ENCODE measurements at regions not wholly inside any gene's neighbourhood (a gene's known extent, or its start where the extent isn't known, plus 50 kb on each side); places are given as distances from the start of the nearest gene placed in this dataset.
"Not testable (repeated sequence)": the region's sequence is repeated elsewhere in the genome, so short reads cannot be mapped to it uniquely, and the experiment has no call there.

GRCh38 chr1:197838836-197839235 lies 63.6 kb upstream of the DENND1B start:
- Mint-ChIP-seq H3K27ac (ENCODE audit: unreplicated experiment) (peak overlapping the region; percentile 88), H3K27me3 (ENCODE audit: low read depth, unreplicated experiment) (no peaks in the 10 kb centered on the region), H3K4me3 (ENCODE audit: unreplicated experiment) (no peak overlapping the region), H3K9me3 (ENCODE audit: unreplicated experiment) (no peaks in the 10 kb centered on the region), H3K36me3 (ENCODE audit: low read depth, unreplicated experiment) (no peaks in the 10 kb centered on the region), H3K4me1 (ENCODE audit: low read depth, unreplicated experiment) (peaks cover 5% of the 10 kb centered on the region)
- peak overlapping the region; percentile 55 for H2AFZ ChIP-seq (ENCODE audit: low read depth, low read length)
- TF ChIP-seq CTCF (IDR thresholded peaks at IDR 0.05; ENCODE audit: insufficient read depth, low read depth, low read length) (no peak), EZH2 (IDR thresholded peaks at IDR 0.05; ENCODE audit: insufficient read depth, low read length) (no peak)
- peak; percentile 75 for DNase-seq (ENCODE audit: low read depth)
- no peaks in the 10 kb centered on the region for H4K20me1 ChIP-seq (ENCODE audit: insufficient read depth, low read length)
- FAIRE-seq = no peak
- no peaks in the 10 kb centered on the region for H3K4me1 ChIP-seq (ENCODE audit: insufficient read depth, low read length)
- no peaks in the 10 kb centered on the region for H3K36me3 ChIP-seq (ENCODE audit: insufficient read depth, low read length)
- H3K4me3 ChIP-seq (ENCODE audit: insufficient read depth, low read depth, low read length) = no peak overlapping the region
- no peaks in the 10 kb centered on the region for H3K9me3 ChIP-seq (ENCODE audit: insufficient read depth, low read depth, low read length)
- no peak overlapping the region for H3K9ac ChIP-seq (ENCODE audit: low read length)
- no peaks in the 10 kb centered on the region for H3K27me3 ChIP-seq (ENCODE audit: insufficient read depth, low read length)
- no peaks in the 10 kb centered on the region for H3K79me2 ChIP-seq (ENCODE audit: insufficient read depth, low read length)
- H3K27ac ChIP-seq (ENCODE audit: low read depth, low read length) = peak overlapping the region; percentile 47
- peak overlapping the region; percentile 33 for H3K4me2 ChIP-seq (ENCODE audit: low read length)

- no peak overlapping the region for H2AFZ ChIP-seq (ENCODE audit: low read depth, low read length)
- H3K36me3 Mint-ChIP-seq (ENCODE audit: low read depth, unreplicated experiment) = no peaks in the 10 kb centered on the region
These were observed 62.6 kb upstream of the DENND1B start for GRCh38 chr1:197837911-197838310.

GRCh38 chr1:197836356-197836755 lies 61.1 kb upstream of the DENND1B start:
- not testable (repeated sequence) for H2AFZ ChIP-seq (ENCODE audit: low read depth, low read length); H3K9ac ChIP-seq (ENCODE audit: low read length); H3K4me3 ChIP-seq (ENCODE audit: insufficient read depth, low read depth, low read length); H3K4me2 ChIP-seq (ENCODE audit: low read length); DNase-seq (ENCODE audit: low read depth); H3K4me3 Mint-ChIP-seq (ENCODE audit: unreplicated experiment); H3K27ac Mint-ChIP-seq (ENCODE audit: unreplicated experiment); H3K36me3 Mint-ChIP-seq (ENCODE audit: low read depth, unreplicated experiment); H3K36me3 ChIP-seq (ENCODE audit: insufficient read depth, low read length); H3K79me2 ChIP-seq (ENCODE audit: insufficient read depth, low read length); H3K27me3 Mint-ChIP-seq (ENCODE audit: low read depth, unreplicated experiment); H4K20me1 ChIP-seq (ENCODE audit: insufficient read depth, low read length); FAIRE-seq; H3K4me1 Mint-ChIP-seq (ENCODE audit: low read depth, unreplicated experiment); H3K9me3 Mint-ChIP-seq (ENCODE audit: unreplicated experiment); H3K4me1 ChIP-seq (ENCODE audit: insufficient read depth, low read length); H3K9me3 ChIP-seq (ENCODE audit: insufficient read depth, low read depth, low read length); H3K27ac ChIP-seq (ENCODE audit: low read depth, low read length); H3K27me3 ChIP-seq (ENCODE audit: insufficient read depth, low read length)

More at GRCh38 chr1:197837911-197838310, 62.6 kb upstream of the DENND1B start:
- Histone ChIP-seq H3K9ac (ENCODE audit: low read length) (no peak overlapping the region), H3K27me3 (ENCODE audit: insufficient read depth, low read length) (no peaks in the 10 kb centered on the region), H4K20me1 (ENCODE audit: insufficient read depth, low read length) (no peaks in the 10 kb centered on the region), H3K79me2 (ENCODE audit: insufficient read depth, low read length) (no peaks in the 10 kb centered on the region), H3K36me3 (ENCODE audit: insufficient read depth, low read length) (no peaks in the 10 kb centered on the region), H3K9me3 (ENCODE audit: insufficient read depth, low read depth, low read length) (no peaks in the 10 kb centered on the region), H3K27ac (ENCODE audit: low read depth, low read length) (no peak overlapping the region), H3K4me1 (ENCODE audit: insufficient read depth, low read length) (no peaks in the 10 kb centered on the region), H3K4me3 (ENCODE audit: insufficient read depth, low read depth, low read length) (no peak overlapping the region), H3K4me2 (ENCODE audit: low read length) (no peak overlapping the region)
- peaks cover 5% of the 10 kb centered on the region for H3K4me1 Mint-ChIP-seq (ENCODE audit: low read depth, unreplicated experiment)
- TF ChIP-seq EZH2 (IDR thresholded peaks at IDR 0.05; ENCODE audit: insufficient read depth, low read length) (no peak), CTCF (IDR thresholded peaks at IDR 0.05; ENCODE audit: insufficient read depth, low read depth, low read length) (no peak)
- H3K4me3 Mint-ChIP-seq (ENCODE audit: unreplicated experiment) = no peak overlapping the region
- DNase-seq (ENCODE audit: low read depth) = no peak
- H3K27ac Mint-ChIP-seq (ENCODE audit: unreplicated experiment) = no peak overlapping the region
- no peaks in the 10 kb centered on the region for H3K27me3 Mint-ChIP-seq (ENCODE audit: low read depth, unreplicated experiment)
- H3K9me3 Mint-ChIP-seq (ENCODE audit: unreplicated experiment) = peaks cover 2% of the 10 kb centered on the region
- no peak for FAIRE-seq

GRCh38 chr1:197829011-197829410 lies 53.7 kb upstream of the DENND1B start:
- DNase-seq (ENCODE audit: low read depth); H3K79me2 ChIP-seq (ENCODE audit: insufficient read depth, low read length); H3K36me3 ChIP-seq (ENCODE audit: insufficient read depth, low read length); H3K4me3 Mint-ChIP-seq (ENCODE audit: unreplicated experiment); H4K20me1 ChIP-seq (ENCODE audit: insufficient read depth, low read length); H3K27ac Mint-ChIP-seq (ENCODE audit: unreplicated experiment); H3K27me3 Mint-ChIP-seq (ENCODE audit: low read depth, unreplicated experiment); H3K36me3 Mint-ChIP-seq (ENCODE audit: low read depth, unreplicated experiment); H3K9me3 ChIP-seq (ENCODE audit: insufficient read depth, low read depth, low read length); H2AFZ ChIP-seq (ENCODE audit: low read depth, low read length); FAIRE-seq; H3K4me3 ChIP-seq (ENCODE audit: insufficient read depth, low read depth, low read length); H3K4me1 ChIP-seq (ENCODE audit: insufficient read depth, low read length); H3K9ac ChIP-seq (ENCODE audit: low read length); H3K27ac ChIP-seq (ENCODE audit: low read depth, low read length); H3K4me2 ChIP-seq (ENCODE audit: low read length); H3K27me3 ChIP-seq (ENCODE audit: insufficient read depth, low read length); H3K4me1 Mint-ChIP-seq (ENCODE audit: low read depth, unreplicated experiment): not testable (repeated sequence)
- peaks cover 10% of the 10 kb centered on the region for H3K9me3 Mint-ChIP-seq (ENCODE audit: unreplicated experiment)
